ENCODE measurements at regions not wholly inside any gene's neighbourhood (a gene's known extent, or its start where the extent isn't known, plus 50 kb on each side); places are given as distances from the start of the nearest gene placed in this dataset.

GRCh38 chr2:129085386-129085785 is 766.7 kb upstream of the HS6ST1 start:
- no peaks in the 10 kb centered on the region for H3K36me3 Mint-ChIP-seq (ENCODE audit: low read depth)
- H3K4me3 Mint-ChIP-seq, result no peak overlapping the region
- no peaks in the 10 kb centered on the region for H3K27me3 Mint-ChIP-seq (ENCODE audit: low read depth)
- H3K9me3 Mint-ChIP-seq, result no peaks in the 10 kb centered on the region
- H3K27ac Mint-ChIP-seq, result no peak overlapping the region
- intact Hi-C loops (cut with micrococcal nuclease), result no loop called here
- H3K4me1 Mint-ChIP-seq (ENCODE audit: low read depth), result no peaks in the 10 kb centered on the region
- DNase-seq, result no peak
- CTCF ChIA-PET, result no interaction called here

- no peak for DNase-seq
- H3K9me3 Mint-ChIP-seq, result no peaks in the 10 kb centered on the region
- no peaks in the 10 kb centered on the region for H3K36me3 Mint-ChIP-seq (ENCODE audit: low read depth)
- CTCF ChIA-PET, result interaction anchor here (1.1 kb wide), 2 partner anchors 11 to 1786 kb away, joined by 3 to 4 read pairs; no protein-coding TSS in a partner anchor
- H3K27me3 Mint-ChIP-seq (ENCODE audit: low read depth), result no peaks in the 10 kb centered on the region
- no peaks in the 10 kb centered on the region for H3K4me1 Mint-ChIP-seq (ENCODE audit: low read depth)
- H3K4me3 Mint-ChIP-seq, result no peak overlapping the region
- intact Hi-C loops (cut with micrococcal nuclease), result no loop called here
- no peak overlapping the region for H3K27ac Mint-ChIP-seq
Measured at GRCh38 chr2:129087133-129087813, 768.6 kb upstream of the HS6ST1 start.

DNA sequence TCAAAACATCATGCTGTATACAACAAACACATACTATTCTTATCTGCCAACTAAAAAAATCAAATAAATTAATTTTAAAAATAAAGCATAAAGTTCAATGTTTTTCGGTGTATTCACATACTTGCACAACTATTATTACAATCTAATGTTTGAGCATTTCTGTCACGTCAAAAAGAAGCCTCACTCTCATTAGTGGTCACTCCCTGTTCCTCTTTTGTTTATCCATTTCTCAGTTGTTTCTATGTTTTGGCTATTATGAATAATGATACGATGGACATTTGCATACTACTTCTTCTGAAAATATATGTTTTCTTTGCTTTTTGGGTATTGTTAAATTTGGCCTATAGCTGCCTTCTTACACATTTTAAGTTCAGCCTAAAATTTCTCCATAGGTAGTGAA is 773.0 kb upstream of the HS6ST1 start:
- DNase-seq, result no peak
- Mint-ChIP-seq H3K27ac (no peak overlapping the region), H3K4me1 (ENCODE audit: low read depth) (no peaks in the 10 kb centered on the region), H3K27me3 (ENCODE audit: low read depth) (no peaks in the 10 kb centered on the region), H3K36me3 (ENCODE audit: low read depth) (no peaks in the 10 kb centered on the region), H3K4me3 (no peak overlapping the region), H3K9me3 (no peaks in the 10 kb centered on the region)
- CTCF ChIA-PET, result no interaction called here
- intact Hi-C loops (cut with micrococcal nuclease), result no loop called here

GRCh38 chr2:129092956-129093355 is 774.3 kb upstream of the HS6ST1 start:
- Mint-ChIP-seq H3K27ac (no peak overlapping the region), H3K36me3 (ENCODE audit: low read depth) (no peaks in the 10 kb centered on the region), H3K27me3 (ENCODE audit: low read depth) (no peaks in the 10 kb centered on the region), H3K4me1 (ENCODE audit: low read depth) (no peaks in the 10 kb centered on the region), H3K4me3 (no peak overlapping the region), H3K9me3 (no peaks in the 10 kb centered on the region)
- intact Hi-C loops (cut with micrococcal nuclease), result no loop called here
- DNase-seq, result no peak
- CTCF ChIA-PET, result no interaction called here

- Mint-ChIP-seq H3K27ac (no peak overlapping the region), H3K36me3 (ENCODE audit: low read depth) (no peaks in the 10 kb centered on the region), H3K9me3 (no peaks in the 10 kb centered on the region), H3K4me3 (no peak overlapping the region), H3K27me3 (ENCODE audit: low read depth) (no peaks in the 10 kb centered on the region), H3K4me1 (ENCODE audit: low read depth) (no peaks in the 10 kb centered on the region)
- no peak for DNase-seq
- CTCF ChIA-PET, result no interaction called here
- intact Hi-C loops (cut with micrococcal nuclease), result no loop called here
Measured at GRCh38 chr2:129101186-129101585, 782.5 kb upstream of the HS6ST1 start.

- H3K36me3 Mint-ChIP-seq (ENCODE audit: low read depth), result no peaks in the 10 kb centered on the region
- H3K27ac Mint-ChIP-seq, result no peak overlapping the region
- no peak overlapping the region for H3K4me3 Mint-ChIP-seq
Measured at GRCh38 chr2:129103936-129104878, 785.5 kb upstream of the HS6ST1 start.

GRCh38 chr2:129112181-129112580 is 793.5 kb upstream of the HS6ST1 start:
- H3K27me3 Mint-ChIP-seq (ENCODE audit: low read depth), result no peaks in the 10 kb centered on the region
- DNase-seq, result no peak
- intact Hi-C loops (cut with micrococcal nuclease), result no loop called here
- H3K4me1 Mint-ChIP-seq (ENCODE audit: low read depth), result no peaks in the 10 kb centered on the region
- CTCF ChIA-PET, result no interaction called here
- no peak overlapping the region for H3K27ac Mint-ChIP-seq
- H3K36me3 Mint-ChIP-seq (ENCODE audit: low read depth), result no peaks in the 10 kb centered on the region
- H3K4me3 Mint-ChIP-seq, result no peak overlapping the region
- no peaks in the 10 kb centered on the region for H3K9me3 Mint-ChIP-seq

More at GRCh38 chr2:129103936-129104878, 785.5 kb upstream of the HS6ST1 start:
- DNase-seq, result no peak
- H3K27me3 Mint-ChIP-seq (ENCODE audit: low read depth), result no peaks in the 10 kb centered on the region
- H3K4me1 Mint-ChIP-seq (ENCODE audit: low read depth), result no peaks in the 10 kb centered on the region
- H3K9me3 Mint-ChIP-seq, result no peaks in the 10 kb centered on the region
- CTCF ChIA-PET, result no interaction called here
- intact Hi-C loops (cut with micrococcal nuclease), result no loop called here

DNA sequence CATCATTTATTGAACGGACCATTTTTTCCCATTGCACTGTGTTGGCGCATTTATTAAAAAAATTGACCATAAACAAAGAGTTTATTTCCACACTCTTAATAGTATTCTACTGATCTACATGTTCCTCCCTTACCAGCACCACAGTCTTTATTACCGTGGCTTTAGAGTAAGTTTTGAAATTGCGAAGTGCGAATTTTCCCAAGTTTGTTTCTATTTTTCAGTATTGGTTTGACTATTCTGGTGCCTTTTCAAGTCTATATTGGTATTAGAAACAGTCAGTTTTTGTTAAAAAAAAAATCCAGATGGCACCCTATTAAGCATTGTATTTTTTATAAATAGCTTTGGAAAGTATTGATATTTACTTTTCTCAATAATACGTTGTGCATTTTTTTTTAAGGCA is 795.1 kb upstream of the HS6ST1 start:
- Mint-ChIP-seq H3K9me3 (no peaks in the 10 kb centered on the region), H3K27me3 (ENCODE audit: low read depth) (no peaks in the 10 kb centered on the region), H3K4me3 (no peak overlapping the region), H3K36me3 (ENCODE audit: low read depth) (no peaks in the 10 kb centered on the region), H3K27ac (no peak overlapping the region), H3K4me1 (ENCODE audit: low read depth) (no peaks in the 10 kb centered on the region)
- no peak for DNase-seq
- intact Hi-C loops (cut with micrococcal nuclease), result no loop called here
- CTCF ChIA-PET, result interaction anchor here (0.7 kb wide), 1 partner anchor 1473 kb away, joined by 3 read pairs; no protein-coding TSS in a partner anchor

- H3K27ac Mint-ChIP-seq, result no peak overlapping the region
- H3K4me1 Mint-ChIP-seq (ENCODE audit: low read depth), result no peaks in the 10 kb centered on the region
- no peaks in the 10 kb centered on the region for H3K9me3 Mint-ChIP-seq
- intact Hi-C loops (cut with micrococcal nuclease), result no loop called here
- H3K36me3 Mint-ChIP-seq (ENCODE audit: low read depth), result no peaks in the 10 kb centered on the region
- CTCF ChIA-PET, result no interaction called here
- no peaks in the 10 kb centered on the region for H3K27me3 Mint-ChIP-seq (ENCODE audit: low read depth)
- no peak for DNase-seq
- no peak overlapping the region for H3K4me3 Mint-ChIP-seq
Measured at GRCh38 chr2:129117434-129117833, 798.8 kb upstream of the HS6ST1 start.

DNA sequence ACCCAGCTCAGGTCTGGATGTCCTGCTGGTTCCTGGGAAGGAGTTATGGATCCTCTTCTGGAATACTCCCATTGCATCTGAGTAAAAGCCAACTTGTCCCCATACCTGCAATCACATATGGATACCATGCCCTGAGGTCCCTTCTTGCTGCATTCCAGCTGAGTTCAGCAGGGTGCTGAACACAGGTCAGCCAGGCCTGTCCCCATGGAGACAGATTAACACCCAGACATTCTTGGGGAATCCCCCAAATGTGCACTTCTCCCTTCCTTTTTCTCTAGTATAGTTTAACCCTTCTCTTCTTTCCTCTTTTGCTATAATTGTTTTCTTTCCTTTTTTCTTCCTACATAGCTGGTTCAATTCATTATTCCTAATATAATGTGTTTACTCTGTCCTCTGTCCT is 799.6 kb upstream of the HS6ST1 start:
- H3K4me3 Mint-ChIP-seq, result no peak overlapping the region
- CTCF ChIA-PET, result no interaction called here
- intact Hi-C loops (cut with micrococcal nuclease), result no loop called here
- H3K9me3 Mint-ChIP-seq, result no peaks in the 10 kb centered on the region
- no peak overlapping the region for H3K27ac Mint-ChIP-seq
- no peaks in the 10 kb centered on the region for H3K36me3 Mint-ChIP-seq (ENCODE audit: low read depth)
- DNase-seq, result no peak
- no peaks in the 10 kb centered on the region for H3K27me3 Mint-ChIP-seq (ENCODE audit: low read depth)
- H3K4me1 Mint-ChIP-seq (ENCODE audit: low read depth), result no peaks in the 10 kb centered on the region

DNA sequence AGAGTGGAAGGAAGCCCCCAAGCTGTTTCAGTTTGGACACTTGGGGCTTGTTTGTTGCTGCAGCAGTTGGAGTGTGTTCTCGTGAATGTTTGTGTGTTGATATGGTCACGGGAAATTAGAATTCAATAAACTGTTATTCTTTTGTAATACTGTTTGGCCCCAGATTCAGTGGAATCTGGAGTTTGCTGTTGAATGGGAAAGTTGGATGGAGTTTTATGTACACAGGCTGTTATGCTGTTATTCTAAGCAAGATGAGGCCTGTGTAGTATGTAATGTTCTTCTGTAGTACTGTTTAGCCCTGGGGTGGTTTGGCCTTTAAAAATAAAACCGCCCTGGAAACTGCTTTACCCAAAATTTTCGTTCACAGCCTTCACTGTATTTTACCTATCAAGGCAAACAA is 810.4 kb upstream of the HS6ST1 start:
- Mint-ChIP-seq H3K27me3 (ENCODE audit: low read depth) (peaks cover 5% of the 10 kb centered on the region), H3K27ac (no peak overlapping the region), H3K36me3 (ENCODE audit: low read depth) (no peaks in the 10 kb centered on the region), H3K9me3 (no peaks in the 10 kb centered on the region), H3K4me3 (no peak overlapping the region), H3K4me1 (ENCODE audit: low read depth) (no peaks in the 10 kb centered on the region)
- intact Hi-C loops (cut with micrococcal nuclease), result no loop called here
- DNase-seq, result no peak
- CTCF ChIA-PET, result no interaction called here

DNA sequence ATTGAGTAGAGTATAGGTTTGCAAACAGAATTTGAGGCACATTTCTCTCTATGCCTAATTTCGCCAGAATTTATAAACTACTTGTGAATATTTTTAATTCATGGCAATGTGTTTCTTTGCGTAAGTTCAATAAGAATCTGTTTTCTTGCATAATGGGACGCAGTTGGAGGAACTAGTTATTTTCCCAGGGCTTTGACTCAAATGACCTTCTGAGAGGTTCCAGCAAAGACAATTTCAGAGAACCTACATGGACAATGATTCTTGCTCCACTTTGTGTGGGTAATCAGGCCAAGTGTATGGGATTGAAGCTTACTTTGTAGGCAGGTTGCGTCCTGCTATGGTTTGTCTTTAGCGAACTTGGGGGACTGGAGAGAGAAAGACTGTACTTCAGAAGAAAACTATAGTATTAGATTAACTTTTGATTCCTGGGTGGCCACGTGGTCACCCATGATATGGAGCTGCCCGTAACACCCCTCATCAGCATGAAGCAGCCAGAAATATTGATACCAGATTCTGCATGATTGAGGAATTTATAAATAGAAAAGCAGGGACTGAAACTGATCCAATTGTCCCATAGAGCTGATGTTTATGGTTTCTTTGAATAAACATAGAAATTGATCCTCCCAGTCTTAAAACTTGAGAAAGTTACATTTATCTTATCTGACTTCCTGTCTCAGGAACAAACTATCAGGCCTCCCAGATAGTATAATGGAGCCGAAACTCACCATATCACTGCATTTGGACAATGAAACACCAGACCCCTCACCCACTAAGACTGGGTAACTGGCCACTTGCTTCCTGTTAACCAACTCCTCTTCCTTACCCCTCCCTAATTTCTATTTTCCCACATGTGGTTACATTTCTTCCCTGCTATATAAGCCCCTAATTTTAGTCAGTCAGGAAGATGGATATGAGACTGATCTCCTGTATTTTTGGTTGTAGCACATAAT is 815.3 kb upstream of the HS6ST1 start:
- DNase-seq, result no peak
- Mint-ChIP-seq H3K27me3 (ENCODE audit: low read depth) (no peaks in the 10 kb centered on the region), H3K4me1 (ENCODE audit: low read depth) (no peaks in the 10 kb centered on the region), H3K9me3 (no peaks in the 10 kb centered on the region), H3K27ac (no peak overlapping the region), H3K36me3 (ENCODE audit: low read depth) (no peaks in the 10 kb centered on the region), H3K4me3 (no peak overlapping the region)
- CTCF ChIA-PET, result no interaction called here
- intact Hi-C loops (cut with micrococcal nuclease), result no loop called here

Measured in activated naive CD4-positive, alpha-beta T cell treated with anti-CD3 and anti-CD28 coated beads for 36 hours (primary cell).